ENCODE measurements at regions not wholly inside any gene's neighbourhood (a gene's known extent, or its start where the extent isn't known, plus 50 kb on each side); places are given as distances from the start of the nearest gene placed in this dataset.

- no peak for TF ChIP-seq EZH2 (IDR thresholded peaks at IDR 0.05; ENCODE audit: low read length, unreplicated experiment)
- no peak for TF ChIP-seq CTCF (conservative IDR thresholded peaks at IDR 0.05; ENCODE audit: low read depth, low read length)
- TF ChIP-seq EZH2phosphoT487 (IDR thresholded peaks at IDR 0.05; ENCODE audit: borderline replicate concordance, low read length): no peak
Observed at GRCh38 chr13:72286421-72286820, 419.4 kb upstream of the DACH1 start.
